Thyroid gland (tissue), 4 donors: ENCODE measurements at regions not wholly inside any gene's neighbourhood (a gene's known extent, or its start where the extent isn't known, plus 50 kb on each side); places are given as distances from the start of the nearest gene placed in this dataset.

Experiments used
- CTCF ChIP-seq, 6 experiments: fragments of 200-600 bp in 3 of 6; fragments of 450-650 bp in 3 of 6; sonication (generic) in 3 of 6; IDR thresholded peaks; one replicate each; pipeline ENCODE4 v1.5.1; 2016 to 2019; ENCODE audit warnings: antibody characterized with exemption in 6 of 6, mild to moderate bottlenecking in 2 of 6, inconsistent platforms in 1 of 6, moderate library complexity in 1 of 6
- POLR2A ChIP-seq, 2 donors: fragments of 450-650 bp; IDR thresholded peaks; one replicate each; pipeline ENCODE4 v1.6.1; 2017; ENCODE audit warnings: antibody characterized with exemption in 2 of 2, mild to moderate bottlenecking in 2 of 2, moderate library complexity in 1 of 2

- no peak for TF ChIP-seq POLR2A (IDR thresholded peaks at IDR 0.05)
- no peak for TF ChIP-seq CTCF (IDR thresholded peaks at IDR 0.05)
Observed at GRCh38 chr15:70569714-70570231, 193.6 kb downstream of the UACA start.
